ENCODE measurements at regions not wholly inside any gene's neighbourhood (a gene's known extent, or its start where the extent isn't known, plus 50 kb on each side); places are given as distances from the start of the nearest gene placed in this dataset.

DNA sequence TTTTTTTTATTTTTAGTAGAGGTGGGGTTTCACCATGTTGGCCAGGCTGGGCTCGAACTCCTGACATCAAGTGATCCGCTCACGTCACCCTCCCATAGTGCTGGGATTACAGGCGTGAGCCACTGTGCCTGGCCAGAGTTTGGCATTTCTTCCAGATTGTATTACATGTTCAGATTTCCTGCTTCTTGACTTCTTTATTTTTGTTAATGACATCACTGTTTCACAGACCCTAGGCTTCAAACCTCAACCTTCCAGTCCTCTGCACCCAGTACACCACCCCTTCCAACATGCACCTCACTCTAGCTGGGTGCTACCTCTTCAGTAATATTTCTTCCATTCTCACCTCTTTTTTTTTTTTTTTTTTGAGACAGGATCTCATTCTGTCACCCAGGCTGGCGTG is 53.6 kb upstream of the ZFHX3 start:
- TF ChIP-seq, protein P1, sequence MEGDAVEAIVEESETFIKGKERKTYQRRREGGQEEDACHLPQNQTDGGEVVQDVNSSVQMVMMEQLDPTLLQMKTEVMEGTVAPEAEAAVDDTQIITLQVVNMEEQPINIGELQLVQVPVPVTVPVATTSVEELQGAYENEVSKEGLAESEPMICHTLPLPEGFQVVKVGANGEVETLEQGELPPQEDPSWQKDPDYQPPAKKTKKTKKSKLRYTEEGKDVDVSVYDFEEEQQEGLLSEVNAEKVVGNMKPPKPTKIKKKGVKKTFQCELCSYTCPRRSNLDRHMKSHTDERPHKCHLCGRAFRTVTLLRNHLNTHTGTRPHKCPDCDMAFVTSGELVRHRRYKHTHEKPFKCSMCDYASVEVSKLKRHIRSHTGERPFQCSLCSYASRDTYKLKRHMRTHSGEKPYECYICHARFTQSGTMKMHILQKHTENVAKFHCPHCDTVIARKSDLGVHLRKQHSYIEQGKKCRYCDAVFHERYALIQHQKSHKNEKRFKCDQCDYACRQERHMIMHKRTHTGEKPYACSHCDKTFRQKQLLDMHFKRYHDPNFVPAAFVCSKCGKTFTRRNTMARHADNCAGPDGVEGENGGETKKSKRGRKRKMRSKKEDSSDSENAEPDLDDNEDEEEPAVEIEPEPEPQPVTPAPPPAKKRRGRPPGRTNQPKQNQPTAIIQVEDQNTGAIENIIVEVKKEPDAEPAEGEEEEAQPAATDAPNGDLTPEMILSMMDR (conservative IDR thresholded peaks at IDR 0.05; ENCODE audit: low read depth, low read length): no peak
- TF ChIP-seq EZH2phosphoT487 (IDR thresholded peaks at IDR 0.05; ENCODE audit: borderline replicate concordance, low read length) (no peak), EZH2 (IDR thresholded peaks at IDR 0.05; ENCODE audit: low read length, unreplicated experiment) (no peak)

Measured in PC-3 (cell line).